GM21390 (cell line): ENCODE measurements at regions not wholly inside any gene's neighbourhood (a gene's known extent, or its start where the extent isn't known, plus 50 kb on each side); places are given as distances from the start of the nearest gene placed in this dataset.

Experiments used
- ATAC-seq: cut with Tn5 transposase; IDR thresholded peaks from one replicate; pipeline ENCODE4 v1.9.1; 2021; ENCODE audit not compliant: unreplicated experiment

DNA sequence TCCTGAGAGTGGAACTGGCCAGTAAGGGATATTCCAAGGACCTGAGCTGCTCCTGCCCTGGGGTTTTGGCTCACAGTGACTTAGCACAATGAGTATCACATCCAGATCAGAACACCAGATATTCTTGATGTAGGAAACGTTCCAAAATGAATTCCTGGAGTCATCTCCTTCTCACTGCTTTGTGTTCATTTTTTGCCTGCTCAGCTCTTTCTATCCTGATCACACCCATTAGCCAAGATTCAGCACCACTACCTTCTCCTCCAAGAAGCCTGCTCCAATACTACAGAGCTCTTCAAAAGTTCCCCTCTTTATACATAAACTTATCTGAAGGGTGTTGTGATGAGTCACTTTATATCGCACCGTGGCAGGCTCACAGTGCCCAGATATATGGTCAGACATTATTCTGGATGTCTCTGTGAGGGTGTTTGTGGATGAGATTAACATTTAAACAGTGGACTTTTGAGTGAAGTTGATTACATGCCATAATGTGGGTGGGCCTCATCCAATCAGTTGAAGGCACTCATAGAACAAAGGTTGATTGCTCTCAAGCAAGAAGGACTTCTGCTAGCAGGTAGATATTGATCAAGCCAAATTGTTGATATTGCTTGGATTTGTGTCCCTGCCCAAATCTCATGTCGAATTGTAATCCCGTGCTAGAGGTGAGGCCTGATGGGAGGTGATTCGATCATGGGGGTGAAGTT is 1155.2 kb upstream of the AUTS2 start:
- ATAC-seq, result no peak

GRCh38 chr7:68444042-68444441 is 1154.2 kb upstream of the AUTS2 start:
- no peak for ATAC-seq

DNA sequence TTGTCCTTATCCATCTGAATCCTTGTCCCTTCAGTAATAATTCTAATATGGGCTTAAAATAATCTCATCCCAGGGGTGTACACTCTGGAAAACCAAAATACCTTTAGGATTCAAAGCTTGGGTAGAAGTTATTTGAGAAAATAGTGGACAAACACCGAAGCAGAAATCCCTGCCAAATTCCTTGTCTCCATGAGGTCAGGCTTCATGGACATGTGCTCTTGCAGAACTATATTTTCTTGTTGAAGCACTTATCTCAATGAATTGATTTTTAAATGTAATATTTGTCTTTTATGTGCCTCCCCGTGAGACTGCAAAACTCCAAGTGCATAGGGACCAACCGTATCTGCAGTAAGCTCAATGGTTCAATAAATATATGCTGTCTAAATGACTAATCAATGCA is 1153.3 kb upstream of the AUTS2 start:
- ATAC-seq, result no peak

DNA sequence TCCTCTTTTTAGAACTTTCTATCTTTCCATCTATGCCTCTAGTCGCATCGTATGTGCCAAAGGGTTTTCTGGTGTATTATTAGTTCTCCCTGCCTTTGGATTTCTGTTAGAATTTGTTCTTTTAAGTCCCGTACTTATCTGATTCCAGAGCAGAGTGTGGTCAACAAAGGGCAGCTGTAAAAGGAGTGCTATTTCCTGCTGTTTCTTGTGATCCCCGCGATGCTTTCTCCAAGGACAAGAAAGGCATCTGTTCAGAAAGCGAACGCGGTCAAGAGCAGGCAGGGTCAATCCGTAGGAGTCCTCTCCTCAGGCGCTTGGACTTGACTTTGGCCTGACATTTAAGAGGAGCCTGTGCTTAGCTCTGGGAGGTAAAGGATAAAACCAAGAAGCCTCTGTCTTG is 1152.1 kb upstream of the AUTS2 start:
- ATAC-seq, result no peak

DNA sequence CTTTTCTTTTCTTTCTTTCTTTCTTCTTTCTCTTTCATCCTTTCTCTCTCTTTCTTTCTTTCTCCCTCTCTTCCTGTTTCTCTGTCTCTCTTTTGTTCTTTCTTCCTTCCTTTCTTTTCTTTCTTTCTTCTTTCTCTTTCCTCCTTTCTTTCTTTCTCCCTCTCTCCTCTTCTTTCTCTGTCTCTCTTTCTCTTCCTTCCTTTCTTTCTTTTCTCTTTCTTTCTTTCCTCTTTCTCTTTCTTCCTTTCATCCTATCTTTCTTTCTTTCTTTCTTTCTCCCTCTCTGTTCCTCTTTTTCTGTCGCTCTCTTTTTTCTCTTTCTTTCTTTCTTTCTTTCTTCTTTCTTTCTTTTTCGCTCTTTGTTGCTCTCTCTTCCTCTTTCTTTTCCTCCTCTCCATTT is 1149.2 kb upstream of the AUTS2 start:
- ATAC-seq, result no peak

DNA sequence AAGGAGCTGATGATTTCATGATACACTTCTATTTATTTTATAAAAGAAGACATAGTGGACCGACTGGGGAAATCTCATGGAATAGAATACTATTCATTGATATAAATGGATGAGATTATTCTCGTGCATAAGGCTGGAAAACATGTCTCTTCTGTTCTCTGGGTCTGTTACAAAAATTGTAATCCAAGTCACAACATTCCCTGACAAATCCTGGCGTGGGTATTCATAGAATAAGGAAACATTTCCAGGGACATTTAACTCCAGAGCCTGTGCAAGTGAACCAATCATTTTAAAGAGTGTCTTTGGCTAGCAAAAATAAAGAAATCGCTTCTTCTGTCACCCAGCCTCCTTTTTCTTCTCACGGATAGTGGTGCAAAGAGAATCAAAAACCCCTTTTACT is 1148.5 kb upstream of the AUTS2 start:
- no peak for ATAC-seq

- no peak for ATAC-seq
Measured at GRCh38 chr7:68454931-68455330, 1143.3 kb upstream of the AUTS2 start.

DNA sequence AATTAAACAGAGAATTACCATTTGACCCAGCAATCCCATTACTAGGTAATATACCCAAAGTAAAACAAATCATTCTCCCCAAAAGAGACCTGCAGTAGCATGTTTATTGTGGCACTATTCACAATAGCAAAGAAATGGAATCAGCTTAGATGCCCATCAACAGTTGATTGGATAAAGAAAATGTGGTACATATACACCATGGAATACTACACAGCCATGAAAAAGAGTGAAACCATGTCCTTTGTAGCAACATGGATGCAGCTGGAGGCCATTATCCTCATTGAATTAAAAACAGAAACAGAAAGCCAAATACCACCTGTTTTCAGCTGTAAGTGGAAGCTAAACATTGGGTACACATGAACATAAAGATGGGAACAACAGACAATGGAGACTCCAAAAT is 1141.8 kb upstream of the AUTS2 start:
- ATAC-seq, result no peak

GRCh38 chr7:68457481-68457880 is 1140.8 kb upstream of the AUTS2 start:
- ATAC-seq, result no peak

- ATAC-seq, result no peak
Measured at GRCh38 chr7:68458010-68458908, 1140.0 kb upstream of the AUTS2 start.

DNA sequence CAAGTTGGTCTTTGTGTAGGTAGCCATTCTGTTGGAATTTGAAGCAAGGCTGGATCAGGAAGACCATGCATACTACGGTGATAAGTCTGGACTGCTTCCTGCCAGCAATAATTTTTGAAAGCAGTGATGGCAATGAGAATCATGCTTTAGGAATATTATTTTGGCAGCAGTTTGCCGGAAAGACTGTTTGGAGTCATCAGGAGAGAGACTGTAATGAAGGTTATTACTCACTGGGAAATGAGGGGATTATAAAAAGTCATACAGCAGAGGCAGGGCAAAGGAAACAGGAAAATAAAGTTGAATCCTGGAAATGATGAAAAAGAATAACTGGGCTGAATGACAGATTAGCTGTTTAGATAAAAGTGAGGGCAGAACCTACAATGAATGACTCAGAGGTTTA is 1136.8 kb upstream of the AUTS2 start:
- ATAC-seq, result no peak

DNA sequence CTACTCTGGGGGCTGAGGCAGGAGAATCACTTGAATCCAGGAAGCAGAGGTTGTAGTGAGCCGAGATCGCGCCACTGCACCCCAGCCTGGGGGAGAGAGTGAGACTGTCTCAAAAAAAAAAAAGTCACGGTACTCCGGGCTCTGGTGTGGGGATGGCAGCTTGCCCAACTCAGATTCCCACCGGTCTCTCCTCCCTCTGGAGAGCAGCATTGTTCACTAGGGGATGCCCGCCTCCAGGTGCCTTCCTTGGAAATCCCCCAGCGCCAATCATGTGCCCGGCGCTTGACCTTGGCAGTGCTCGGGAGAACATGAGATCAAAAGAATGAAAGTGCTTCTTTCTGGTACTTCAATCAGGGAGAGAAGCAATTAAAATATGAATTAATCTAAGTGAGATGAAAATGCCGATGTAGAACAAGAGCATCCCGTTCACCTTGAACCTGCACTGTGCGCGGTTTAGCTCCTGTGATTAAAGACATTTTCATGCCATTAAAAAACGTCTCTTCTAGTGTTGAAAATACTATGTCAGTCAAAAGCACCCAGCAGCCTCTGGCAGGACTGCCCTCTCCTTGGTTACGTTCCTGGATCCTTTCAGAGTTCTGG is 1127.3 kb upstream of the AUTS2 start:
- ATAC-seq, result no peak

DNA sequence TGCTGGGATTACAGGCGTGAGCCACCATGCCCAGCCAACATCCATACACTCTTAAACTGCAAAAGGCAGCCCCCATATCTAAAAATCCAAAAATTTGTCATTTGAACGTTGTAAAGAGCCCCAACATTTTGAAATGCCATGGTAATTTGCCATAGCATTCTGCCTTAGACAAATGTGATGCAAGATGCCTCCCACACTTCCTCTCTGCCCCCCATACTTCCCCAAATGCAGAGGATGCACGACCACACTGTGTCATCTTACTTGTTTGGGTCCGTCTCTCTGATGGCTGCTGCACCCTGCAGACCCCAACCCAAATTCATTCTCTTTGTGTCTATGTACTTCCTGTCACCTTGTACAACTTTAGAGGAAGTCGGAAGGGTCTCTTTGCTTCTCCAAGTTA is 1125.6 kb upstream of the AUTS2 start:
- ATAC-seq, result no peak

DNA sequence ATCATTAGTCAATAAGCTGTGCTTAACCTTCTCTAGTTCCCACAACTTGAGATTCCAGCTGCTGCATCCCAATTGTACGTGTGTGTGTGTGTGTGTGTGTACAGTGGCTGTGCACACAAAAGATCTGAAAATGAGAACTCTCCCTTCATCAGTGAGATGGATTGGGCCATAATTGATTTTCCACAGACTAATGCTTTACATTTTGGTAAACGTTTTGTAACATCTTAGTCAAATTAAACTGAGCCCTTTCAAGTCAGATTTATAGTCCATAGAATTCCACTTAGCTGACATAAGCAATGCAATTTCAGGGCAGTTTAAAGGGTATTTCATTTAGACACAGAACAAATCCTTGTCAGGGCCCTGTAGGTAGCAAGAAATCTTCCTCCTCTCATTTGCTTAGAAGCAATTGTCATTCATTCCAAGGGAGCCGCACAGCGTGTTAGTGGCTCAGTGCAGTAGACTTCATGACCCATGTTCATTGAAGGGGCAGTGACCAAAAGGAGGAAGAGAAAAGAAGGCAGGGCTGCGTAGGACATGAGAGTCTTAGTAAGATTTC is 1123.5 kb upstream of the AUTS2 start:
- no peak for ATAC-seq

DNA sequence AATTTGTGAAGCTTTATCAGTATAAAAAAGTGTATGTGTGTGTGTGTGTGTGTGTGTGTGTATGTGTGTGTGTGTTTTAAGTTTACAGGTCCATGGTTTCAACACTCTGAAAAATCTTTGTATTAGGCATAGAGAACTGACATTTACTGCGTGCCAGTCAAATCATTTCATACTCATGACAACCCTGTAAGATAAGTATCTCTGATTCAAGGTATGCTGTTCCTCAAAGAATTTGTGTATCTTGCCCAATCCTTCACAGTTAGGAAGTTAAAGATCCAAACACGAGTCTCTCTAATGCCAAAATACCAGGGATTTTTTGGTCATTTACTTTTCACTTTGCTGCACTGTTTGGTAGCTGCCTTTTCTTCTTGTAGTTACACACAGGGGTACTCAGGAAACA is 1121.3 kb upstream of the AUTS2 start:
- no peak for ATAC-seq

GRCh38 chr7:68478326-68478725 is 1119.9 kb upstream of the AUTS2 start:
- no peak for ATAC-seq

GRCh38 chr7:68482800-68483199 is 1115.5 kb upstream of the AUTS2 start:
- no peak for ATAC-seq

GRCh38 chr7:68484731-68485130 is 1113.5 kb upstream of the AUTS2 start:
- ATAC-seq, result no peak

GRCh38 chr7:68485253-68485917 is 1112.9 kb upstream of the AUTS2 start:
- ATAC-seq, result no peak

- no peak for ATAC-seq
Measured at GRCh38 chr7:68488341-68489060, 1109.8 kb upstream of the AUTS2 start.
